ENCODE measurements at regions not wholly inside any gene's neighbourhood (a gene's known extent, or its start where the extent isn't known, plus 50 kb on each side); places are given as distances from the start of the nearest gene placed in this dataset.
A peak's percentile ranks its signal among the peaks of the same experiment; 100 is the strongest.

DNA sequence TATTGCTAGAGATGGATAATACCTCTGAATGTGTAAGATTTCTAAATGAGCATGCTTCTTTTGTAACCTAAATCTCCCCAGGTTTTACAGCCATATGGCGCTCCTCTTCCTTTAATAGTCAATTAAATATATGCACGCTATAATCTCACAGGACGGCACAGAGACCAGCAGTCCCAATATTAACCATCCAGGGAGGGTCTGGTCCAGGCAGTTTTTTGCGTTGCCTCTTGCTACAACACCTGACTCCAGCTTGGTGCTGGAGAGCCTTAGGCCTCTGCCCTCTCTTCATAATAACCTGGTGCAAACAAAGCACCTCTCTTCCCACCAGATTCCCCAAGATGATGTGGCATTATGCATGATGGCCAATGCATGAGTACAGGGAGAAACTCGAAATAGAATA is 183.4 kb downstream of the LY86 start:
- ATAC-seq (no peak), DNase-seq (no peak)
- Mint-ChIP-seq H3K9me3 (peaks cover 8% of the 10 kb centered on the region), H3K27me3 (peaks cover 7% of the 10 kb centered on the region), H3K27ac (no peak overlapping the region), H3K4me1 (no peaks in the 10 kb centered on the region), H3K36me3 (ENCODE audit: low read depth) (no peaks in the 10 kb centered on the region), H3K4me3 (no peak overlapping the region)

DNA sequence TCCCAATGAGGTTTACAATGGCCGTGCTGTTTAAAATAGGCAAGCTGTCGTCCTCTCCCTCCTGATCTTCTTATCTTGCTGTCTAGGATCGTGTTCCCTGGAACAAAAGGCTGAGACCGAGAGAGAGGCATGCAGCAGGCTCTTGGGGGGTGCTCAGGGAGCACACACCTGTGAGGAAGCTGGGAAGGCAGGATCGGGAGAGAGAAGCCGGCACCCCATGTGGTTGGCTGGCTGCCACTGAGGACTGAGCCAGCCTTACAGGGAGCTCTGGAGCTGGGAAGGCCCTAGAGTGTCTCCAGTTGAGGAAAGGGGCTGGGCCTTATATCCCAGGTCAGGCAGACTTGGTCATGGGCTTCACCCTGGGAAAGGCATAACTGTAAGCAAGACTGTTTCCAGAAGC is 184.2 kb downstream of the LY86 start:
- DNase-seq (no peak), ATAC-seq (no peak)
- Mint-ChIP-seq H3K4me1 (no peaks in the 10 kb centered on the region), H3K4me3 (no peak overlapping the region), H3K9me3 (peaks cover 9% of the 10 kb centered on the region), H3K27ac (no peak overlapping the region), H3K27me3 (peaks cover 7% of the 10 kb centered on the region), H3K36me3 (ENCODE audit: low read depth) (no peaks in the 10 kb centered on the region)

DNA sequence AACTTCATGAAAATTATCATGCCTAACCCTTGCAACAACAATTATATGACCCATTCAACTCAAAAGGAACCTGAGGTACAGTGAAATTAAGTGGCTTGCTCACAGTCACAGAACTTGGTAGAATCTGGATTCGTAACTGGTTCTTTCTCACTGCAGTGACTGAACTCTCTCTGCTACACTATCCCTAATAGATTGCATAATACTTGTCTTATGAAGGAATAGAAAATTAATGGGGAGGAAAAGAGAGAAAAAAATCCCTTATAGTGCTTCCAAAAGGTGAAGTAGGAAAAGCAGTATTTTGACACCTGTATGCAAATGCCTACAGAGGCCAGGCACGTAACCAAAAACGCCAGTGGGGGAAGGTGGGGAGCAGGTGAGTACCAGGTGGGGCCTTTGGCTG is 186.6 kb downstream of the LY86 start:
- no peaks in the 10 kb centered on the region for H3K36me3 Mint-ChIP-seq (ENCODE audit: low read depth)
- ATAC-seq = no peak
- no peaks in the 10 kb centered on the region for H3K4me1 Mint-ChIP-seq
- no peak for DNase-seq
- H3K4me3 Mint-ChIP-seq = no peak overlapping the region
- H3K27me3 Mint-ChIP-seq = peaks cover 10% of the 10 kb centered on the region
- H3K9me3 Mint-ChIP-seq = peaks cover 9% of the 10 kb centered on the region
- H3K27ac Mint-ChIP-seq = no peak overlapping the region

DNA sequence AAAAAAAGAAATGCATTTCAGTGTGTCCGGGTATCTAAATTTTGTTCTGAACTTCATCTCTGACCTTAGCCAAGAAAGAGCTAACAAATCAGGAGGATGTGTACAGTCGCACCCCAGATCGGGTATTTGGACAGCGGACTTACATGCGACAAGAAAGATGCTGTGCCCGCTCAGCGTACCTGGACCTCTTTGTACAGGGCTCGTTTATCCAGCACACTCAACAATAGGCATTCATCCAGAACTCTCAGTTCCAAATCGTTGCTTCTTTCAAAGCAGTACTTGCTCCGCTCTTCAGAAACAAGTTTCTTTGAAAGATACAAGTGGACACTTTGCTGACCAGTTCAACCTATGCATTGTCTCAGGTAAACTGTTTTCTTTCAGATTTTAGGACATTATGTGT is 191.7 kb downstream of the LY86 start:
- Mint-ChIP-seq H3K4me1 (no peaks in the 10 kb centered on the region), H3K9me3 (peaks cover 9% of the 10 kb centered on the region), H3K4me3 (no peak overlapping the region), H3K27me3 (peaks cover 10% of the 10 kb centered on the region), H3K27ac (no peak overlapping the region), H3K36me3 (ENCODE audit: low read depth) (no peaks in the 10 kb centered on the region)
- DNase-seq (no peak), ATAC-seq (no peak)

DNA sequence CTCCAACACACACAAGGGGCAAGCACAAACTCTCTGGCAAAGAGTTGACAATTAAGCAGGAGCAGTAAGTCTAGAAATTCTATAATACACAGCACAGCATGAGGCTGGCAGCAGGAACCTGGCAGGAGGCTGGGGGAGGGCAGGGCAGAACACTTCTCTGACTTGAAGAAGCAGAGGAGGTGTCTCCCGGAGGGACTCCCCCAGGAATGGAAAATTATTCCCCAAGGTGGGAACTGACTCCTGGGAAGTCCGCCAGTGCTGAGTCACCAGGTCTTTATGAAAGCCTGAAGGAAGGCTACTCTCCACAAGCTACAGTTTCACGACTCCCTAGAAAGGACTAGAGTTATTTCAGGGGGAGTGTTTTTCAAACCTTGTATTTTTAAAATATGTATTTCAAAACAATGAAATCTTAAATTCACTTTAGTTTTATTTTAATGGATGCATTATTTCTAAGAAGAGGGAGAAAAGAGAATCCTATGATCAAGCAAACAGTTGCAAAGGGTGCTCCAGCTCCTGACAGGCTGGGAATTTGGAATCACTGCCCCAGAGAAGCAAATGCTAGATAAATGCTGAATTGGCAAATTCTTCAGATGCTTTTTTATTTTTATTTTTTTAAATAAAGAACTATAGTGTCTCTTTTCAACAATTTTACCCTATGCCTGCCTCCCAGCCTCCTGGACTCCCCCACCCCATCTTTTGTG is 192.8 kb downstream of the LY86 start:
- H3K4me1 Mint-ChIP-seq = no peaks in the 10 kb centered on the region
- peaks cover 8% of the 10 kb centered on the region for H3K9me3 Mint-ChIP-seq
- no peak overlapping the region for H3K27ac Mint-ChIP-seq
- DNase-seq = no peak
- H3K36me3 Mint-ChIP-seq (ENCODE audit: low read depth) = no peaks in the 10 kb centered on the region
- no peak overlapping the region for H3K4me3 Mint-ChIP-seq
- H3K27me3 Mint-ChIP-seq = peaks cover 8% of the 10 kb centered on the region
- no peak for ATAC-seq

DNA sequence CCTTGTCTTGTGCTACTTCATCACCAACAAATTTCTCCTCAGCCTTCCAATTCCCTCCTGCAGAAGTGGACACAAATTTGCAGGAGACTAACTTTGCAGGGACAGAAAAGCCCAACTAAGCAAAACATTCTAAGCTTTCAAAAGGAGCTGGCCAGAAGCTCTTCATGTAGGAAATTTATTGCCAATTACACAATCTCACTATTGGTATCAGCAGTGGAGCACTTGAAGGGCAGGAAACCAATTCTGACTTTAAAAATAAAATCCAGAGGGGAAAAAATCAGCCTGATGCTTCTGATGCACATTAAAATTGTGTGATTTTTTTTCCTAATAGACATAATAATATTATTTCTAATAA is 193.3 kb downstream of the LY86 start:
- H3K36me3 Mint-ChIP-seq (ENCODE audit: low read depth) = no peaks in the 10 kb centered on the region
- ATAC-seq (no peak), DNase-seq (no peak)
- no peak overlapping the region for H3K27ac Mint-ChIP-seq
- peaks cover 2% of the 10 kb centered on the region for H3K9me3 Mint-ChIP-seq
- H3K4me3 Mint-ChIP-seq = no peak overlapping the region
- no peaks in the 10 kb centered on the region for H3K4me1 Mint-ChIP-seq
- H3K27me3 Mint-ChIP-seq = peaks cover 4% of the 10 kb centered on the region

DNA sequence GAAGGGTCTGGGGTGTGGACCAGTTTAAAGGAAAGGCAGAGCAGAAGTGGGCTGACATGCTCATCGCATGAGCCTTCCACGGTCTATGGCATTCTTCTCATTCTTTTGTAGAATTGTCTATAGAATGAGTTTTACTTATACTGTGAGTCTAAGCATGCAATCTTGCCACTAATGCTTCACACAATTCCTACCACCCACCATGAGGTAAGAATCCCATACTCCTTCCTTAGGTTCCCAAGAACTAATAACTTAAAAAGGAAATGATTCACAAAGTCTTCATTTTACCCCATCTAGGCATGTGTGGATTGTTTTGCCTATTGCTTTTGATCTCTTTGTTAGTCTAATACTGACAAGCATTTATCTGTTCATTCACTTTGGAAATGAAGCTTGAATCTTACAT is 195.2 kb downstream of the LY86 start:
- H3K4me3 Mint-ChIP-seq = no peak overlapping the region
- H3K27me3 Mint-ChIP-seq = peaks cover 3% of the 10 kb centered on the region
- no peak for DNase-seq
- no peaks in the 10 kb centered on the region for H3K9me3 Mint-ChIP-seq
- no peaks in the 10 kb centered on the region for H3K36me3 Mint-ChIP-seq (ENCODE audit: low read depth)
- no peak for ATAC-seq
- no peaks in the 10 kb centered on the region for H3K4me1 Mint-ChIP-seq
- H3K27ac Mint-ChIP-seq = no peak overlapping the region

DNA sequence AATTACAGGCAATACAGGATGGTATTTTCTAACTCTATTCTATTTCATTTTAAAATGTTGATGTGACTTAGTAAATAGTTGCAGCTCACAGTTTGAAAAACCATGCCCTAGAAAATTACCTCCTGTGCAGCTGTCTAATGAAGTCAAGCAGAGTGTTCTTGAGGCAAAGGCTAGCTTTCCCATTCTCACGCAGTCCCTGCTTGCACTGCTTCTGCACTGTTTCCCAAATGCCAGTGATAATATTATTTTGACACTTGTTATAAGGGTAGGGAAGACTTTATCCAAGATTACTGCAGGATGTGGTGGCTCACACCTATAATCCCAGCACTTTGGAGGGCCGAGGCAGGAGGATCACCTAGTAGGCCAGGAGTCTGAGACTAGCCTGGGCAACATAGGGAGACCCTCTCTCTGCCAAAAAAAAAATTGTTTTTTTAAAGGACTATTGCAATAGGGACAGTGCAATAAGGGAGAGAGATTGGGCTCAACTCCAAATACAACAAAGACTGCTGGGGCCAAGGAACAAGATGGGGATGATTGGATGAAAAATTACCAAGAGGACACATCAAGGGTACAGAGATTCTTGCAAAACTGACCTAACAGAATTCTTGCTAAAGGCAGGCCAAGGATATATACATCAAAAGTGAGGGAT is 196.1 kb downstream of the LY86 start:
- no peak overlapping the region for H3K27ac Mint-ChIP-seq
- no peaks in the 10 kb centered on the region for H3K9me3 Mint-ChIP-seq
- ATAC-seq = no peak

DNA sequence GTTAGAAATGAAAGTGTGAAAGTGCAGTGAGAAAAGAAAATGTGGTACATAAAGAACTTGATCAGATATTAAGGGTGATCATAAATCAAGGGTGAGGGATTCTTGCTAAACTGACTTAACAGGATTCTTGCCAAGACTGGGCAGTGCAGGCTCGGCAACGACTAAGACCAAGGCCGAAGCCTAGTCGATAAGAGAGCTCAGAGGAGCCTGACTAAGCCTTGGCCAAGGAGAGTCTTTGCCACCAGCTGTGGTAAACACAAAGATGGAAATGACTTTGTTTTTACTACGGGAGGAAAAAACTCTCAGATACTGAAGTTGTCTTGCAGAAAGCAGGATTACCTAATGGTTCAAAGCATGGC is 196.6 kb downstream of the LY86 start:
- DNase-seq (no peak), ATAC-seq (no peak)
- no peak overlapping the region for H3K27ac Mint-ChIP-seq
- H3K4me1 Mint-ChIP-seq = no peaks in the 10 kb centered on the region
- H3K9me3 Mint-ChIP-seq = no peaks in the 10 kb centered on the region
- no peaks in the 10 kb centered on the region for H3K27me3 Mint-ChIP-seq
- H3K4me3 Mint-ChIP-seq = no peak overlapping the region
- no peaks in the 10 kb centered on the region for H3K36me3 Mint-ChIP-seq (ENCODE audit: low read depth)

More for the DNA sequence above, 196.1 kb downstream of the LY86 start:
- DNase-seq = no peak
- no peaks in the 10 kb centered on the region for H3K27me3 Mint-ChIP-seq
- H3K36me3 Mint-ChIP-seq (ENCODE audit: low read depth) = no peaks in the 10 kb centered on the region
- H3K4me3 Mint-ChIP-seq = no peak overlapping the region
- no peaks in the 10 kb centered on the region for H3K4me1 Mint-ChIP-seq

DNA sequence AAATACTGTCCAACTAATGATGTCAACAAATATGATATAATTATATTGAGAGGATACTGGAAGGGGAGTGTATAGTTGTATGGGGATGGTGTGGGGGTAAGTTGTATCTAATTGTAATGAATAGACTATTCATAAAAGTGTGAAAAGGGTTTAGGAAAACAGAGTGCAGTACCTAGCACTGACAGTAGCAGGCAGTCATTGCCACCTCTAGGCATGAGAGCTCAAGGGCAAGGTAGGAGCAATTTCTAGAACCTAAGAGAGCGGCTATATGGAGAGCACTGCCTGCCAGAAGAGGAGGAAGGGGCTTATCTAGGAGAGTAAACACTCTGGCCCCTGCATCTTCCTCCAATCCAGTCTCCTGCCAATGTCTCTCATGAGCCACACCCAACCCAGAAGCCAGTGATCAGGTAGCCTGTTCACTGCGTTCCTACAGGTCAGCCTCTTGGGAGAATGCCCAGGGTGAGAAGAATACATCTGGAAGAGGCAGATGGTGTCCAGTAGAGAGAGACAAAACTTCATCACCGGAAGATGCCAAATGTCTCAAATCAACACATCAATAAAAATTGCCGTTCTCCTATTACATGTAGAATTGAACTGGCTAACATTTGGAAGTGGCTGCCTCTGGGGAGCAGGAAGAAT is 200.0 kb downstream of the LY86 start:
- Mint-ChIP-seq H3K4me3 (no peak overlapping the region), H3K27me3 (no peaks in the 10 kb centered on the region), H3K4me1 (peaks cover 1% of the 10 kb centered on the region), H3K9me3 (no peaks in the 10 kb centered on the region), H3K36me3 (ENCODE audit: low read depth) (no peaks in the 10 kb centered on the region), H3K27ac (no peak overlapping the region)
- ATAC-seq = peak; percentile 59
- DNase-seq = no peak

DNA sequence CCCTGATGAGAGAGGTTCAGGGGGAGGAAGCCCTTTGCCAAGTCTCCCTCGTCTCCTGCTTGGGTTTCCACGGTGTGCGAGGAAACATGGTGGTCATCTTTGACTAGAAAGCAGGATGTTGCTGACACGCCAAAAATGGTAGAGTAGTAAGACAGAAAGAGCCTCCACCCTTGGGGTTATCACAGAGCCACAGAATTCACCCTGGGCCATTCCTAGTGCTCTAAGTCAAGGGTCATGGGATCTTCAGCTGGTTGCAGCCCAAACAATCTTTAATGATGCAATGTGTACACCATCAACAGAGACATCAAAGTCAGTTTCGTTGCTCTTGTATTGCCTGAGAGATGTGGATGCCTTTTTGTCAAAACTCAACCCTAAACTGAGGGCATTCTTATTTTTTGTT is 201.9 kb downstream of the LY86 start:
- Mint-ChIP-seq H3K27ac (no peak overlapping the region), H3K9me3 (no peaks in the 10 kb centered on the region), H3K4me3 (no peak overlapping the region), H3K4me1 (peaks cover 13% of the 10 kb centered on the region), H3K27me3 (no peaks in the 10 kb centered on the region), H3K36me3 (ENCODE audit: low read depth) (no peaks in the 10 kb centered on the region)
- DNase-seq = no peak
- ATAC-seq = no peak

DNA sequence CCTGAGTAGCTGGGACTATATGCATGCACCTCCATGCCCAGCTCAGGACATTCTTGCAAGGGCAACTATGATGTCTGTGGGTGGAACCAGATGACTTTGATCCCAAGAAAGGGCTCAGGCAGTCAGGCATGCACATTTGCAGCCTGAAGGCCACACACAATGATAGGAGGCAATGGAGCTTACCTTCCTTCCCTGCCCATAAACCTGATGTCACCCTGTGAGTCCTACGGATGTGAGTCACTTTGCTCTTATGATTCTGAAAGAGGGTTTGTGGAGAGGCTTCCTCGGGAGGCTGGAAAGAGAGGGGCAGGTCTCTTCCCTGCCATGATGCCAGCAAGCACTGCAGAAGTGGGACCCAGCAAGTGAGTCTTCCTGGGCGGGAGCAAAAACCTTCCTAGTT is 202.4 kb downstream of the LY86 start:
- H3K9me3 Mint-ChIP-seq = no peaks in the 10 kb centered on the region
- H3K4me1 Mint-ChIP-seq = peaks cover 13% of the 10 kb centered on the region

DNA sequence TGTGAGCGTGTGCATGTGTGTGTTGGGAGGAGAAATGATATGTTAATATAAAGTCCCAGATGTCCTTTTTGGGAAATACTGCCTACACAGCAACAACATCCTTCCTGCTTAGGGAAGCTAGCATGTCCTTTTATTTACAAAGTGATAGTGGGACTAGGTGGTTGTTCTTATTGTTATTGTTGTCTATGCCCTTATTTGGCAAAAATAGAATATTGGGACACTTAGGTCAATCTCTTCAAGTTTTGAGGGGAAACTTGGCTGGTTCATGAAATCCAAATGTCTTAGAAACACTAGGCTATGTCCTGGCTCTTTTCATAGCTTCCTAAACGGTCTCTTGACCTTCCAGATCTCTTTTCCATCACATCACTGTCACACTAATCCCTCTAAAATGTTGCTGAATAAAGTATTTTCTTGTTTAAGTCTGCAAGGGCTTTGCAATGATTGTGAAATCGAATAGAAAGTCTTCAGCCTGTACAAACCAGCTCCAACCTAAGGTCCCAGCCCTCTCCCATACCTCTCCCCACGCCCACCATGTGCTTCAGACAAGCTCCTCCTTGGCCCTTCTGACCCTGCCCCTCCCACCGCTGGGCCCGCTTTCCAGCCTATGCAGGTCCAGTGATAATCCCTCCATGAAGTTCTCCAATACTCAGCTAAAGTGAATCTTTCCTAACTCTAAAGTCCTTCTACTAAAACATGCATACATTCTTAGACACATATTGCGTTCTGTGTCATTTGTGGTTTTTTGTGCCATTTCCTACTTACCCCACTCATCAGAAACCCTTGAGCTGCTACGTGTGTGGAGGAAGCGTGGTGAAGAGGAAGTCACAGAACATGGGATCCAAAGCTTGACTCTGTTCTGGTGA is 205.1 kb downstream of the LY86 start:
- DNase-seq = no peak
- Mint-ChIP-seq H3K4me1 (peaks cover 22% of the 10 kb centered on the region), H3K27ac (peak overlapping the region; percentile 24), H3K4me3 (no peak overlapping the region), H3K27me3 (peaks cover 8% of the 10 kb centered on the region), H3K9me3 (no peaks in the 10 kb centered on the region), H3K36me3 (ENCODE audit: low read depth) (no peaks in the 10 kb centered on the region)
- ATAC-seq = peak; percentile 45

More for the DNA sequence above, 202.4 kb downstream of the LY86 start:
- H3K27ac Mint-ChIP-seq = no peak overlapping the region
- ATAC-seq = peak; percentile 33
- H3K36me3 Mint-ChIP-seq (ENCODE audit: low read depth) = no peaks in the 10 kb centered on the region
- no peak overlapping the region for H3K4me3 Mint-ChIP-seq
- DNase-seq = no peak
- H3K27me3 Mint-ChIP-seq = no peaks in the 10 kb centered on the region

DNA sequence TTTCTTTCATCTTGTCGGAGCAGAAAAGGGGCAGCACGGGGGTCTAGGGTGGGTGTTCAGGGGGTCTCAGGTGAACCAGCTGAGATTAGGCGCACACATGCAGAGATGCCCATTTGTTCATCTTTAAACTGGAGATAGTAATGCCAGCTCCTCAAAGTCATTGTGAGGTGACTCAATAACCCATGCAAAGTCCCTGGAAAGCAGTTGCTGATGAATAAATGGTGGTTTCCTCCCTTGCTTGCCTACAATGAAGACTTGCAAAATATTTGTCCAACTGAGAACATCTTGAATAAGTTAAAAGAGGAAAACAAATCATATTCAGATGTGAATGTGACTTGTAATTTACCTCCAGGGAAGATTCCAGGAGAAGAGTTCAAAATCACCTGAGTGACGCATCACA is 206.9 kb downstream of the LY86 start:
- no peak for ATAC-seq
- Mint-ChIP-seq H3K9me3 (no peaks in the 10 kb centered on the region), H3K27ac (no peak overlapping the region), H3K4me3 (no peak overlapping the region), H3K36me3 (ENCODE audit: low read depth) (no peaks in the 10 kb centered on the region), H3K27me3 (peaks cover 8% of the 10 kb centered on the region), H3K4me1 (peaks cover 39% of the 10 kb centered on the region)
- no peak for DNase-seq

DNA sequence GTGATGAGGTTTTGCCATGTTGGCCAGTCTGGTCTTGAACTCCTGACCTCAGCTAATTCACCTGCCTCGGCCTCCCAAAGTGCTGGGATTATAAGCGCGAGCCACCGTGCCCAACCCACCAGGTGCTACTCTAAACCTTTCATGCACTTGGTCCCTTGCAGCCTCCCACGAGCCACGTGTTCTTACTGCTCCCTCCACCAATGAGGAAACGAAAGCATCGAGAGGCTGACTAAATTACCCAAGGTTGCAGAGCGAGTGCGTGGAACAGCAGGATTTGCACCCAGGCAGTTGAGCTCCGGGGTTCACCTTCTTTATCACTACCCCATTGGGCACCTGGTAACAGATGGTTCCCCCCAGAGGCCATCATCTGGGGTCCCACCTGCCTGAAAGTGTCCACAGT is 208.3 kb downstream of the LY86 start:
- Mint-ChIP-seq H3K9me3 (no peaks in the 10 kb centered on the region), H3K36me3 (ENCODE audit: low read depth) (no peaks in the 10 kb centered on the region), H3K27me3 (peaks cover 8% of the 10 kb centered on the region), H3K4me1 (peaks cover 45% of the 10 kb centered on the region), H3K27ac (no peak overlapping the region), H3K4me3 (no peak overlapping the region)
- ATAC-seq = no peak
- no peak for DNase-seq
